HG03354 (cell line): ENCODE measurements at regions not wholly inside any gene's neighbourhood (a gene's known extent, or its start where the extent isn't known, plus 50 kb on each side); places are given as distances from the start of the nearest gene placed in this dataset.

Experiments used
- ATAC-seq: cut with Tn5 transposase; IDR thresholded peaks from one replicate; pipeline ENCODE4 v1.9.1; 2021; ENCODE audit warnings: mild to moderate bottlenecking; ENCODE audit not compliant: unreplicated experiment, poor library complexity, severe bottlenecking

DNA sequence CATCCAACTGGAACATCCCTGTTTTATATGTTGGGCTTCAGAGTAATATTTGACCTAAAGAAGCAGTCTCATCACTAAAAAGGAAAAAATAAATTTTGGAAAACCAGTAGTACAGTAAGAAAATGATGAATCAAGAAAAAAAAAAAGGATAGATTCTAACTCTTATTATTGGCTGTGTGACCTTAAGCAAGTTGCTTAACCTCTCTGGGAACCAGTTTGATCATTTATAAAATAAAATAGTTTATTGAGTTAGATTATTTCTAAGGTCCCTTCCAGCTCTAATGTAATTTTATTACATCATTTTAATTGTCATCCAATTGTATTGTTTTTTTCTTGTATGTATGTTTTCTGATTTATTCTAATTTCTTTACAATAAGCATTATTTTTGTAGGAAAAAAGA is 127.0 kb downstream of the PRELID2 start:
- no peak for ATAC-seq

DNA sequence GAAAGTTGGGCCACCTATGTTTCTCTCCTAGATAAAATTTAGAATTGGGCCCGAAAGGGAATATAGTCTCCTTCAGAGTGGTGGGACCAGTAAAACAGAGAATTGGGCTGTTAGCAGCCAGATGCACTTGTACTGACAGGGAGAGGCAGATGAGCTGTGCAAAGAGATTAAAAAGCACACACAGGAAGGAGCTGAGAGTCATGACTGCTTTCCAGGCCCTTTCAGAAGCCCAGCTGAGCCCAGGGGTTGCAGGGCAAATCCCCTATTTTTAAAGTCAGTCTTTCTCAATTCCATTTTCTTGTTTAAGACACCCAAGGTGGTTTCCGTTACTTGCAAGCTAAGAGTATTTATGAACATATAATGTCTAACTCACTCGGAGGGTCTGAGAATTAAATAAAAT is 130.4 kb downstream of the PRELID2 start:
- no peak for ATAC-seq

DNA sequence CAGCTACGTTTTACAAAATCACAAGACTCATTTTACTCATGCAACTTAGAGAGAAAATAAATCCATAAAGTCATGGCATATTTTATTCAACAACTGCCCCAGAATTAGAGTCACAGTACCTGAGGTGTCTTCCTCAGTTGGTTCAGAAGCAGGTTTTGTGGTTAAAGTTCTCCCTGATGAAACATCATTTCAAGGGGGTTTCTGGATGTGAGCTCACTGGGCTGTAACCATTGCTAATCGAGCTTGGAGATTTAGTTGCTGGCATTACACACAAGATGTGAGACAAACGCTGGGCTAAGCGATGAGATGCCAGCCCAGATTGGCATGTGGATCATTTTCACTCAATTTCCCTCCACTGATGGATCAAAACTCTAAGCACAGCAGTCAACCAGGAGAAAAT is 131.3 kb downstream of the PRELID2 start:
- ATAC-seq = no peak

DNA sequence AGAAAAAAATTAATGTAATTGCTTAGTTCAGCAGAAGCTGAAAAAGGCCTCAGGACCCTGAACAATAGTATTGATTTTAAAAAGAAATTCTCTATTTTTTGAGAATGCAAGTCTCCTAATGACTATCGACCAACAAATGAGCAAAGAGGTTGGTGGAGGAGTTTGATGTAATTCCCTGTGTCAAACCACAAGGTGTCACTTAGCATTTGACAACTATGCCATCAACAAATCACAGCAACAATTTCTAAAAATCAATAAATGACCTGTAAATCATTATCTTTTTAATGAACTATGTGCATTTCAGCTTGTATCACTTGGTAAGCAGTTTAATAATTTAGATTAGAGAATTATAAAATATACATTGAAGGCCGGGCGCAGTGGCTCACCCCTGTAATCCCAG is 133.7 kb downstream of the PRELID2 start:
- no peak for ATAC-seq

DNA sequence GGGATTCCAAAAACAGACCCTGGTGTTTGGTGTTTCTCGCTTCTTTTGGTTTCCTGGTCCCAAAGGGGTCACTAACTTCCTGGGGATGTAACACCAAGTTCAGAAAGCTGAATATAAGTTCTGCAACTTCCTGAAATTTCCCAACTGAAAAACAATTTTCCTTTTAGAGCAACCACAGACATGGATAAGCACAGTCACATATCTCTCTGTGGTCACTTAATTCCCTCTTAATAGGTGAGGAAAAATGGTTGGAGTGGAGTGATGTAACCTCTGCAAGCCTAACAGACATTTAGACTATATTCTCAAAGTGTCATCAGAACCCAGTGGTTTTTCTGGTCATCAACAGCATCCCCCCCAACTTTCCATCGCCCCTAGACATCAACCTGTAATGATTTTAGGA is 135.3 kb downstream of the PRELID2 start:
- ATAC-seq = no peak

DNA sequence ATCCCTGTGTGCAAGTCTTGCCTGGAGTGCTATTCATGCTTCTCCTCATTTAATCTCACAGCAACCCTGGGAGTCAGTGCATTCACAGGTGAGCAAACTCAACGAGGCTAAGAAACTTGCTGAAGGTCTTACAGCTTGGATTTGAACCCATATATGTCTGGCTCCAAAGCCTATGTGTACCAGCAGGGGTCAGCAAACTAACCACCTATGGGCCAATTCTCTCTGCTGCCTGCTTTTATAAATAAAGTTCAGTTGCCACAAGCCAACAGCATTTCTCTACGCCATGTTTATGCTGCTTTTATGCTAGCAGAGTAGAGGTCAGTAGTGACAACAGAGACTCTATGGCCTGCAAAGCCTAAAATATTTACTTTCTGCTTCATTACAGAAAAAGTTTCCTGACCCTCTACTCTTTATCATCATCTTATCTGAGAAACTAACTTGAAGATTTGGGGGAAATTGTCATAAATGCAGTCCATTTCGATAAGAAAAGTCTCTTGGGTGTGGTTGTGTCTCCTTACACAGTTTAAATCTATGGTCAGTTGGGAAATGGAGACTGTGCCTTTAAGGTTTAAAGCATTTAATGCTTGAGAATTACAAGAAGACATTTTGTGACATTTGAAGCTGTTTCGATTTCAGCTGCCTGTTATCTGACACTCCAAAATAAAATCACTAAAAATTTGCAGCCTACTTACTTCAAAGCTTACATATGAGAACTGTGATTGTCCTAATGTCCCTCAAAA is 137.7 kb downstream of the PRELID2 start:
- ATAC-seq = no peak

DNA sequence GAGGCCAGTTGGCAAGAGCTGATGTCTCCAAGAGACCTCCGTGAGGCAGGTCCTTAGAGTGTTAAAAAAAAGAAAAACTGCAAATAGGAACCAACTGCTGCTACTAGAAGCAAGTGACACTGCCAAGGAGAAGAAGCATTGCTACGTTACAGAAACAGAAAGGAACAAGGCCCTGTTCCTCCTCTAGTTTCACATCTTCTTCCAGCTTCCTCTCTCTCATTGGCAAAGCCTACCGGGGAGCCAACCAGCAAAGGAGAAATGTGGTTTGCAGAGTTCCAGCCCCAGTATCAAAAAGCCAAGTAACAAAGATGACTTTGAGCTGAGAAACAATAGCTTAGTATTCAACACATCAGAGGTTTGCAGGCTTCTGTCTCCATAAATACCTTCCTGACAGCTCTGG is 145.9 kb downstream of the PRELID2 start:
- peak; percentile 73 for ATAC-seq

DNA sequence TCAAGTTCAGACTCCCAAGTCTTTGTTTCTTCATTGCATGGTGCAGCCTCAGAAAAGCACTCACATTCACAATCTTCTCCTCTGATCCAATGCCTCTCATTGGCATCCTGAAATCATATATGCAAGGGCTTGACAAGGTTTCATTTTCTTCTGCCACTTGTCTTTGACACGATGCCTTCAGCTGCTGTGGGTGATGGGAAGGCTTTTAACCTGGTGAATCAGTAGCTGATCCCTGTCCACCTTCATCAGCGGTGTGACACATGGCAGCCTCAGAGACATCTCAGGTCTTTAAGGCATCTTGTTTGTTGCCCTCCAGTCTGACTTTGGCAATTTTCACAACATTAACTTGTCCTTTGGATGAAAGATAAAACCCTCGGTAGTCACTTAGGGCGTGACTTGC is 147.2 kb downstream of the PRELID2 start:
- no peak for ATAC-seq

DNA sequence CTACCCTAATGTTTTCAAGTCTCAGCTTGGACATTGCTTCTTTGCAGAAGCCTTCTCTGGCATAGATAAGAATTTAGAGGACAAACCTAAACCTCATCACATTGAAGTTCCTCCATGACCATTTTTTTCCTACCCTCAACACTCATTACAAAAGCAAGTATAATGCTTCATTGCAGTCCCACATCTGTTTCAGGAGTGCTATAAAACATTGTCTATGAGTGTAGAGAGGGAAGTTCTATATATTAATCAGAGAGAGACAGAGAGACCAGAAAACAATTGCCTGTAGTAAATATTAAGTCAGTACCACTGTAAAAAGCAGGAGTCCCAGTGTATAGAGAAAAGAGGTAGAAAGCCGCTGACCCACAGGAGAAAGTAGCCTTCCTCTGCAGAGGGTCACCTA is 149.7 kb downstream of the PRELID2 start:
- no peak for ATAC-seq

DNA sequence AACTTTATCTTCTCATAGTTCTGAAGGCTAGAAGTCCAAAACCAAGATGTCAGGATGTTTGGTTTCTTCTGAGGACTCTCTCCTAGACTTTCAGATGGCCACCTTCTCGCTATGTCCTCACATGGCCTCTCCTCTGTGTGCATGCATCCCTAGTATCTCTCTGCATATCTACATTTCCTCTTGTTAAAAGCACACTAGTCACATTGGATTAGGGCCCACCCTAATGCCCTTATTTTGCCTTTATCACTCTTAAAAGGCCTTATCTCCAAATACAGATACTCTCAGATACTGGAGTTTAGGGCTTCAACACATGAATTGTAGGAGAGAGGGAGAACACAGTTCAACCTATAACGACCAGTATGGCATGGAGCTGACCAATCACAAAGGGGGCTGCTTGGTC is 151.7 kb downstream of the PRELID2 start:
- ATAC-seq = no peak

DNA sequence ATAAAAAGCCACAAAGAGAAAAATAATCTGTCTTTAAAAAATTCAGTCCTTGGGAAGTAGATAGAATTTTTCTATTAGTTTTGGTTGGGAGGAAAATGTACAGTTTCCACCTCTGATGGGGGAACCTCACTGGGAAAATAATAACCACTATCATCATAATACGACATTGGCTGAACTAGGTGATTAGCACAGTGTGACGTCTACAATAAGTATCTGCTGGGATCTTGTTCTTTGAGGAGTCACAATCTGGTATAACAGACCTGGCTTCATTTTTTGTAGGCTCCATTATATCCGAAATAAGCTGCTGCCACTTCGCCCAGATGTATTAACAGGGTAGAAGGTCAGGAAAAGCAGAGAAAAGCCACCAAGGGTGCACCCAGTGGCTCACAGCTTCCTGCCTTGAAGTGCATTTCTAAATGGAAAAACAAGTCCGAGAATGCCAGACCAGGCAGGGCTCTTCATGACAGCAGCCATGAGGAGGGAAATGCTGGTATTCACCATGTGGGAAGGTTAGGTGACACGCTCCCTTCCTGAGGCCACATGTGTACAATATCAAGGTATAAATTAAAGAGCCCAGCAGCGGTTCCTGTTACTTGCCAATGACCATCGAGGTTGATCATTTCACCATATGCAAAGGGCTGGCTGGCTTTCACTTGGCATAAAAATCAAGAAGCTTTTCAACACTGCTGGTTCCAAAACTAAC is 152.8 kb downstream of the PRELID2 start:
- ATAC-seq = no peak

DNA sequence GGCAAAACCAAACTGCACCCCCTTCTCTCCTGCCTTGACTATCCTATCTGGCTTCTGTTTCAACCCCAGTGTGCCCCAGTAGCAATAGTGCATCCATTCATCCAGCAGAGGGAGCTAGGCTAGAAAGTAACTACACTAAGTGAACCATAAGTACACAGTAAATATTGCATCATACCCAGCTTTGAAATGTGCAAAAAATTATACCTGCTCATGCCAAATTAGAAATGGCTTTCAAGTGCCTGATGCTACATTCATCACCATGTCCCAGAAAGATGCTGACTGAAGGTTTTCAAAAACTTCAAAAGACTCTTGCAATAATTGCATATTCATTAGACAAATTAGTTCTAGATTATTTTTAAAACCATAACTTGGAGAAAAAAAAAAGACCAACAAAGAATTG is 153.5 kb downstream of the PRELID2 start:
- peak; percentile 99 for ATAC-seq

DNA sequence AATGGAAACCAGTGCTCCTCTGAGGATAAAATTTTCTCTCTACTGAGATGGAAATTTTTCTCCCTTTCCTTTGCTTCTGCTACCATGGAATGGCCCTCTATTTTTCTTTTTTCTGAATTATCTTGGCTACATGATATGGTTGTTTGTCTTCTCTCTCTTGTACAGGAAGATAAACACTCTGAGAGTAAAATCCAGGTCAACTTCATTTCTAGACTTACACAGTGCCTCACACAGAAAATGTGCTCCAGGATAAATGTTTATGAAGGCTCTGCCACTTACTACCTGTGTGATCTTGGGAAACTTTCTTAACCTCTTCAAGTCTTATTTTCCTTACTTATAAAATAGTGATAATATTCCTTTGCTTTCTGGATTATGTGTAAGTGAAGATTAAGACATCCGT is 153.9 kb downstream of the PRELID2 start:
- no peak for ATAC-seq

DNA sequence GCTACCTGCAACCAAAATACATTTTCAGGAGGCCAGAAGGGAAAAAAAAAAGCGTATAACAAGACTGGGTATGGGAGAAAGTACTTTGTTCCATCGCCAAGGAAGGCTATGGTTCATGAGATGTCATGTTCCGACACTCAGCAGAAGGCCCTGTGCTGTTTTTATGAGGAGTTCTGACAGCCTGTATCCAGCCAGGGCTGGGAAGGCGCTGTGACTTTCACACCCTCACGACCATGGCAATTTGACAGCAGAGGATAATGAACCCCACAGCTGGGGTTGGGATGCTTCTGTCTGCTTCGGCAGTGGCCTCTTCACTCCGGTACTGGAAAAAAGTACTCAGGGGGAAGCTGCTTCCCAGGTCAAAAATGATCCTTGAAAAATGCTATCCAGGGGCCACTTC is 154.4 kb downstream of the PRELID2 start:
- ATAC-seq = no peak

DNA sequence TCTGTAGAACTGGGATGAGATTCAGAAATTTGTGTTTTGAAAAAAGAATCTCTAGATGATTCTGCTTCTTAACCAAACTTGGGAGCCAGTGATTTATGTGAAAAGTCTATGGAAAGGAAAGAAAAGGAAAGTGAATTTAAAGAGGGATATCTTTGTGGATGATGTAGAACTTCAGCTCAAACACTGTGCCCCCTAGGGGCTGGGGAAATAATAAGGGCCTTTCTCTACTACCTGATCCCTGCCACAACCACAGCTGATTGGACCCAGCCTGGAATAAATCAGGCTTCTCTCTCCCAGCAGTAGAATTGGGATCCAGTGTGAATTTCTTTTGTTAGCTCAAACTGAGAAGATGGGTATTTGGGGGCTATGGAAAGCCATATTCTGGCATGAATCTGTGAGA is 155.0 kb downstream of the PRELID2 start:
- ATAC-seq = no peak

DNA sequence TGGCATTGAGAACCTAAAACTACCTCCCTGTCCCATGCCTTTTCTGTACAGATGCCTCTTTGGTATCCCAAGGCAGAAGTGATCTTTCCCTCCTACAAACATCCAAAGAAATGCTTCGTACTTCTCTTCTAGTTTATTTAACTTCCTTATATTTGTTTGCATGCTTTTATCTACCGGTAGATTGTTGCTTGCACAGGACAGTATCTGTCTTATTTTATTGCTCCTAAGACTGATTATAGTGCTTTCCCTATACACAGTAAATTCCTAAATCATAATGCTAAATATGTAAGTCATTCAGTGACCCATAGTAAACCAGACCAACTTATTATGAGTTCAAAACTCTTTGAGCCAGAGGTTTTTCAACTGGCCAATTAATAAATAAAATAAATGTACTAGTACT is 156.9 kb downstream of the PRELID2 start:
- no peak for ATAC-seq

DNA sequence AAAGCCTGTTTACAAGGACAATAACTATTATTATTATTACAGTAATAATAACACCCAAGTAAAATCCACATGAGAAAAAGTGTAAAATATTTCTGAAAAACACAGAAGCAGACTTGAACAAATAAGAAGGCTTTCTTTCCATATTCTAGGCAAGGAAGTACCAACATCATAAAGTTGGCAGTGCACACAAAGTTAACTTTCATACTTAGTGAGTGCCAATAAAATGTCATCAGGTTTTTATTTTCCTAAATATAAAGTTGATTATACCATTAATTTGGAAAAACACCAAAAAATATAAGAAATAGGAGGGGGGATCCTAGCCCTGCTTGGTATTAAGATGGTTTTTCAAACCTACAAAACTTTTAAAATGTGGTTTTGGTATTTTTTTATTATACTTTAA is 161.4 kb downstream of the PRELID2 start:
- ATAC-seq = no peak

DNA sequence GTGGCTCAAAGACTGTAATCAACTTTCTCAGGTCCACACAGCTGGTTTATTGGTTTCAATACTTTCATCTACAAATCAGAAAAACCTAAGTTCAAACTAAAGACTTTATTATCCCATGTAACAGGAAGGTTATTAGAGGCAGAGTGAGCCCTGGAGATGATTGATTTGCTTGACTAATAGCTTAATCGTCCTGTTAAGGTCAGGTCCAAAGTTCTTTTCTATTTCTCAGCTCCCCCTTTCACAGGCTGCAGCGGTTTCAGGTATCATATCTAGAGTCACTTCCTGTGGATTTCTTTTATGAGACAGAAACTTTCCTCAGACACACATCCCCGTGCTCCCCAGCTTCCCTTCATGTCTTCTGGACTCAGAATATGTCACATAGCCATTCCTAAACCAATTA is 166.4 kb downstream of the PRELID2 start:
- ATAC-seq = no peak

DNA sequence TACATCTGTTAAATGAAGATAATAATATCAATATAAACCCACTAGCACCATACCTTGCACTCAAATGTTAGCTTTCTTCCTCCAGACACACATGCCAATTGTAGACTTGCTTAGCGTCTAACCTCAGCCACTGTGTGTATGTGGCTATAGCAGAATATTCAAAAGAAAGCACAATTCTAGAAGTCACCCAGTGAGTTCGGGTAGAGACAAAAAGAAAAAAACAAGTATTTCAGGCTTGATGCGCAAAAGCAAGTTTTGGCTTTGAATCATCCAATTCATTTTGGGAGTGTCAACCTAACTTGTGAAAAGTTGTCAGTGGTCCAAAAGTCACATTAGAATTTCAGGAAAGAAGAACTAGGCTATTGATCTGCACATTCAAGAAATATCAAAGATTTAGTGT is 167.4 kb downstream of the PRELID2 start:
- no peak for ATAC-seq

DNA sequence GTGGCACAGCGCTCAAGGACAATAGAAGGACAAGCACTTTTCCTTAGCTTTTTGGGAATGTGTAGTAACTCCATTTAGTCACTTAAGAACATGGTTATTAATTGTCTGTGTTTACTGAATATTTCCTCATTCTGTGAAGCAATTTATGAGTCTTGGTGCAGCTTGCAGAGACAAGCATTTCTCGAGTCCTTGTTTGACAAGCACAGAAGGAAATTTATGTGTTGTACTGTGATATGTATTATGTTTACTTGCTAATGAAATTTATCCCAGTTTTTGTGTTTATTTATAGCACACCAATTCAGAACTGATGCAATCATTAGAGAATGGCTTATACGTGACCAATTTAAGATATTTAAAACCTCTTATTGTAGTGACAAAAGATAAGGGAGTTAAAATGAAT is 168.6 kb downstream of the PRELID2 start:
- no peak for ATAC-seq

DNA sequence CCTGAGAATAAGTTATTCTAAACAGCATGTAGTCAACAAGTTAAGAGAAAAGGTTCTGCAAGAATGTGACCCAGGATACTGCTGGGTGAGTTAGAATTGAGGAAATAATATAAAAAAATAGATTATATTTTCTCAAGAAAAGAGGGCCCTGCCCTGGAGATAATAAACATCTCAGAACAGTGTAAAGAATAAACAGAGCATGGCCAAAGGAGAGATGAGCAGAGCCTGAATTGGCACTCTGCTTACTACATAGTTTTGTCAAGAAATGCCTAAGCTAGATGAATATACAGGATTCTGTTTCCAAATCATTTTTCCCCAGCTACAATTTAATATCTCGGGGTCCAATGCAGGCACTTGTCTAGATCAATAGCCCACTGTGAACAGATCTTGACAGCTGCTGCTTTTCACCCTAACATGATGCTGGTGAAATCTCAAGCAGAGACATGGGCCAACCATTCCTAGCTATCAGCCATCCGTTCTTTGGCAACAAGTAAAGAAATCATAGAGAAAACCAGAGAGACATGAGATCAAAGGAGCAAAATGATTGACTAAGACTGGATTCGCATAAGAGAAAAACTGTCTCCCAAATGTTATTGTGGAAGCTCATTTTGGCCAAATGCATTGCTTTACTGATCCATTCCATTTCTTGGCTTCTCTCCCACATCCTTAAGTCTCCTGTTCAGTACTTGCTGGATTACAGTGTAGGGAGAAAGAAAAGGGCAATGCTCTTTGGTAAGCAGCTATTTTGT is 173.2 kb downstream of the PRELID2 start:
- no peak for ATAC-seq
